ENCODE measurements at regions not wholly inside any gene's neighbourhood (a gene's known extent, or its start where the extent isn't known, plus 50 kb on each side); places are given as distances from the start of the nearest gene placed in this dataset.
A peak's percentile ranks its signal among the peaks of the same experiment; 100 is the strongest.
"Not testable (repeated sequence)": the region's sequence is repeated elsewhere in the genome, so short reads cannot be mapped to it uniquely, and the experiment has no call there.

DNA sequence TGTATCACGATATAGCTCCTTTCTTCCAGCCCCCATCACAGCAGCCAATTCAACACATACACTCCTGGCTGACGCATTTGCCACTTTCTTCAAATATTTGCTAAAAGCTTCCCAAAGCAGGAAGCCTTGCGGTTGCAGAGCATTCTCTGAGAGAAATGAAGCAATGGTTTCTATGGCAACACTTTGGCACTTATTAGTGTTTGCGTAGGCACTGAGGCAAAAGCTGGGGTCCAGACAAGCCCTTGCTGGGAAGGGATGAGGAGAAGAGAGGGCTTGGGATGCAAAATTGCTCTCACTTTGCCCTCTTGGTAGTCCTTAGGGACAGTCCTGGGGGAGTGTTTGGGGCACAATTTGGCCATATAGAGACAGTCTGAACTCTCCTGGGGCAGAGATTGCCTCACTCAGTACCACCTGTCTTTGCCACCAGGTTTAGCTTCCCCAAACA is 55.0 kb upstream of the PAK3 start:
- DNase-seq: no peak

DNA sequence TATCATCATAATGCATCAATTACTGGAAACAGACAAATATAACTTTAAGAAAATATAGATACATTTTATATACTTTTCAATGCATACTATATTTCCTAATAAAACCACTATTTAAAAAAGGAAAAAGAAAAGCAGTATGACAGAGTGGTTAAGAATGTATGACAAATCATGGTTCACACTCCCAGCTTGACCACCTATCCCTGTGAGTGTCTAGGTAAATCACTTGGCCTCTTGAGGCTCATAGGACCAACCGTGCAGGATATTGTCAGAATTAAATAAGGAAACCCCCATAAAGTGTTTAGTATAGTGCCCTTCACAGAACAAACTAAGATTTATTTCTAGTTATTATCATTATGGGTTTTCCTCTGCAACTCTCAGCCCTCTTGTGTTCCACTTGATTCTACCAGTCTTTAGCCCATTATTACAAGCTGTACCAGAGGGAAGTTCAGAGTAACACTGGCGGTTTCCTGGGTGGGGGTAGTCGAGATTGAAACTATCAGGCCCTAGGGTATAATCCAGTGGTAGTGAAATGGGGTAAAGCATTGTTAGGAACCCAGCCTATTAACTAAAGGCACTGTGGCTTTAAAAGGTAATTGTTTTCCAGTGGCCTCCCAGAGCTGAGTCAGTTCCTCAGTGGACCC is 55.5 kb upstream of the PAK3 start:
- no peak for DNase-seq

DNA sequence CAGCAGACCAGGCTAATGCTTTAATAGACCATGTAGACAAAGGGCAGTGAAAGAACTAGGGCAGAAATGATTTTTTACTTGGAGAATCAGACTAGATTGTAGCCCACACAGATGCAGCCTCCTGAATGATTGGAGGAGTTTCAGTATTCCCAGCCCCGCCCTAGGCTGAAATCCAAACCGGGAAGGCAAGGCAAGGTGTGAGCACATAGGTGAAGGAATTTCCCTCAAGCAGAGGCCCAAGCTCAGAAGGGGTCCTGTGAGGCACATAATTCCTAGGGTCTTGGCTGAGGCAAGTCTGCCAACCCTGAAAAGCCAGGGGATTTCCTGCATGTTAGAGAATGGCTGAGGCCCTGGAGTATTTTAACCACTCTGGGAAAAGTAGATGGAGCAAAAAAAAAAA is 56.4 kb upstream of the PAK3 start:
- DNase-seq: no peak

DNA sequence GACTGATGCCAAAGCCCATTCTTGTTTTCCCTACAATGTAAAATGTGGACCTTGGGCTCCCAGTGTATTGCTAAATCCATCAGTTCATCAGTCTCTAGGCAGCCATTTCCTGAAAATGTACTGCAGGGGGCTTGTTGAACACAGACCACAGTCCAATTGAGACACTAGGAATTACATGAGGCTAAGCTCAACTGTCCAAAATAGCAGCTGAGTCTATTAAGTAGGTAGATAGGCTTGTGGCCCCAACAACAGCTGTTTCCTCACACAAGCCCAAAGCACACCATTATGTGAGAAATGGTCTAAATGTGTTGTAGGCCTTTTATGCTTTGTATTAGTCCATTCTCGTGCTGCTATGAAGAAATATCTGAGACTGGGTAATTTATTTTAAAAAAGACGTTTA is 60.0 kb upstream of the PAK3 start:
- DNase-seq: no peak

DNA sequence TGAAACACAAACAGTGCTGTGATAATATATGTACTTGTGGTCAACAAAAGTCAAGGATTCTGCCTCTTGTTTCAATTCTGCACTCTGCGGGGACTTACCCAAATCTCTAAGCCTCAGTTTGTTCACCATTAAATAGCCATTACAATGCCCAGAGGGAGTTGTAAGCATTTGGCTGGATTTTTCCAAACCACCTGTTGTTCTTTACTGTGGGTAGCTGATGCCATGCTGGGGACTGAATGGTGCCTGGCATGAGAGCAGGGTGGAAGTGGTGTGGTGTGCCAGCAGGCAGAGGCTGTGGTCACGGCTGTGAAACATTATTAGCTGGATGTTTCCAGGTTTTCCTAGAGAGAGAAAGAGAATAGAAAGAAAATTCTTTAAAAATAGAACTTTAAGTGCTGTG is 60.7 kb upstream of the PAK3 start:
- DNase-seq: no peak

DNA sequence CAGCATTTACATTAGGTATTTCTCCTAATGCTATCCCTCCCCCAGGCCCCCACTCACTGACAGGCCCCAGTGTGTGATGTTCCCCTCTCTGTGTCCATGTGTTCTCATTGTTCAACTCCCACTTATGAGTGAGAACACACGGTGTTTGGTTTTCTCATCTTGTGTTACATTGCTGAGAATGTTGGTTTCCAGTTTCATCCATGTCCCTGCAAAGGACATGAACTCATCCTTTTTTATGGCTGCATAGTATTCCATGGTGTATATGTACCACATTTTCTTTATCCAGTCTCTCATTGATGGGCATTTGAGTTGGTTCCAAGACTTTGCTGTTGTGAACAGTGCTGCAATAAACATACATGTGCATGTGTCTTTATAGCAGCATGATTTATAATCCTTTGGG is 73.0 kb upstream of the PAK3 start:
- DNase-seq: not testable (repeated sequence)

DNA sequence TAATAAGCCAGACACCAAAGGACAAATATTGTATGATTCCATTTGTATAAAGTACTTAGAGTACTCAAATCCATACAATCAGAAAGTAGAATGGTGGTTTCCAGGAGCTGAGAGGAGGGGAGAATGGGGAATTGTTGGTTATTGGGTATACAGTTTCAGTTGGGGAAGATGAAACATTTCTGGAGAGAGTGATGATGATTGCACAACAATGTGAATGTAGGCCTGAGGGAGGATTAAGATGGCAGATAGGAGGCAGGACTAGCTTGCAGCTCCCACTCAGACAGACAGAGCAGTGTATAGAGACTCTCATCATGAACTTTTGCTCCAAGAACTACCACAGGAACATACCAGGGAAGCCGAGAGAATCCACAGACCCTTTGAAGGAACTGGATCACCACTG is 75.7 kb upstream of the PAK3 start:
- DNase-seq: no peak

DNA sequence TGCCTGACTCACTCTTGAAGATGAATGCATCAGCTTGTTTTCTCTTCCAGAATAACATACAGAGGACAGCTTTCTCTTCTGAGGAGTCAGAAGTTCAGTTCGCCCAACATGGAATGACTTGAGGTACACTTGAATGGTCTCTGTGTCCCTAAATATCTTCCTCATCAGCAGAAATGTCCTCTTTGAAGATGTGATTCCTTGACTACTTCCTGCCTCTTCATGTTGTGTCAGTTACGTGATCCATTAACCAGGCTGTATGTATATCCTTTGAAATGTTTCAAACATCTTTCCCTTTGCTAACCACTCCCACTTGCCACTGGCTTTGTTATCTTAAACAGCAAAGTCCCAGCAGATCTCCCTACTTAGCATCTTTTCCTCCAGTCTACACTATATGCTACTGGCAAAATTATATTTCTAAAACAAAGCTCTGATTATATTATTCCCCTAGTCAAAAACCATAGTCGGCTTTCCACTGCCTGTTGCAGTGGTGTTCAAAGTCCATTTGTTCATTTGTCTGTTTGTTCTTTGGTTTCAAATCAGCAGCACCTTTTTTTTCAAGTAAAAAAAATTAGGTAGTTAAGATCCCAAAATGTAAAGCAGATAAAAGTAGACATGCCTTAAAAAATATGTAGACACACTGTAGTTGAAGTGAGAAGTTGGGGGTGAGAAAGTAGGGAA is 82.1 kb upstream of the PAK3 start:
- no peak for DNase-seq

DNA sequence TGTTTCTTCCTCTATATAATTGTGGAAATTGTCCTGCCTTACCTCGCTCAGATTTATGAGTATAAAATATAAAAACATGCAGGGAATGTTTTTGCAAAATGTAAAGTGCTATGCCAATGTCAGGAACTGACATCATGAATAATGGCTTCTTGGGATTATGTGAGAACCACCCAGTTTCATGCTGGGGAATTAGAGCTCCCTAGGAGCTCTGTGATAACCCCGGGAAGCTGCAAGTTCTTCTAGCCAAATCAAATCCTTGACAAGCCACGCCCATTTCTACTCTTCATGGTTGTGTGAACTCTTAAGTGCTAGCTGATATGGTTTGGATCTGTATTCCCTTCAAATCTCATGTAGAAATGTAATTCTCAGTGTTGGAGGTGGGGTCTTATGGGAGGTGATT is 85.9 kb upstream of the PAK3 start:
- DNase-seq: no peak

DNA sequence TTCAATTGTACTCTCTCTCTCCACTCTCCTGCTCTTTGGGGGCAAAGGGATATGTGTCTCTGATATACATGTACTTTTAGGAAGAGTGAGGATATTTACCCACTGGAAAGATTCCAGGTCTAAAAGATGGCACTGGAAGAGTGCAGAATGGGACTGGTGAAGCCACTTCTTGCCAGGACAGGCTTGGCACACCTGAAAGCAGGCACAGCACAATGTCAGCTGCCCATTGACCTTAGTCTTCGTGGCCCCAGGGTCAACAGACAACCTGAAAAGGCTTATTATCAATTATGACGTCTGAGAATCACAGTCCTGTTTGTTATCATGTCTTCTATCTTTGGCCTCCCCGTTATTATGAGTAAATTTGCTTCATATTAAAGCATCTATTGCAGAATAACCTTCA is 86.7 kb upstream of the PAK3 start:
- DNase-seq: no peak

DNA sequence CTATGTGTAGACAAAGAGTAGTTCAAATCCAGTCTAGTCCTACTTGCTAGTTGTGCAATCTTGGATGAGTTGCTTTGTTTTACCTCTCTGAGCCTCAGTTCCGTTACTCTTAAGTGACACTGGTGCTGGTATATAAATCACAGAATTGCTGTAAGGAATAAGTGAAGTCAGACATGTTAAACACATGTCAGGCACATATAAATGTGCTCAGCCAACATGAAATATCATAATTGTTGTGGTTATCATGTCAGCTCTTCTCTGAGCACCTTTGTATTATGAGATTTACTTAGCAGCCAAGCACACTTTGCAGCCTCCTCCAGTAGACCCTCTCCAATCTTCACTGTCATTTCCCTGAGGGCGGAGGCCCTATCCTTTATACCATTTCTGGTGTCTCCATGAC is 87.9 kb upstream of the PAK3 start:
- DNase-seq: no peak

DNA sequence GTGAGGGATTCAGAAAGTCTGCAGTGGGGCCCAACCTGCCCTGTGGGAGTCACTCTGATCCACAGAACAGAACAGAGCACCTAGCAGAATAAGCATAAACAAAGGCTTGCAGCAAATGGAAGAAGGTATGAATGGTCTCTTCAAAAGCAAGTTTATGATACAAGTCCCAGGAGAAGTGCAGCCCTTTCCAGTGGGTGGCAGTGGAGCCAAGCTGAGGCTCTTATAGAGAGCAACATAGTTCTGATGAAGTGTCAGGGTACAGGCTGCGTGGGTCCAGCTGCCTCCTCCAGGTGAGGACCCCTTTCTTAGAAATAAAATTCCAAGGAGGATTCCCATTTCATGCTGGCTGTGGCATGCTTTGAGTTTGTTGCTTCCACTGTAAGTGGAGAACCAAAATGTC is 88.8 kb upstream of the PAK3 start:
- DNase-seq: no peak

DNA sequence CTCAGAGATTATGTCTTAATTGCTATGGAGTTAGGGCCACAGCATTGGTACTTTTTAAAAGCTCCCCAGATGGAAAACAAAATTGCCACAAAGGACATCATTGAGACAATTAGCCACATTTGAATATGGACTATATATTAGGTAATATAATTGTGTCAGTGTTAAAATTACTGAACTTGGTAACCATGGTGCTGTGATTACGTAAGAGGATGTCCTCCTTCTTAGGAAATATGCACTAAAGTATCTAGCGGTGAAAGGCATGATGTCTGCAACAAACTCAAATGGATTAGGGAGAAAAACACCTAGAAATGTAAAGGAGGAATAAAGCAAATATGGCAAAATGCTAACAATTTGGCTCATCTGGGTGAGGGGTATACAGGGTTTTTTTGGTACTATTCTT is 89.9 kb upstream of the PAK3 start:
- DNase-seq: no peak

DNA sequence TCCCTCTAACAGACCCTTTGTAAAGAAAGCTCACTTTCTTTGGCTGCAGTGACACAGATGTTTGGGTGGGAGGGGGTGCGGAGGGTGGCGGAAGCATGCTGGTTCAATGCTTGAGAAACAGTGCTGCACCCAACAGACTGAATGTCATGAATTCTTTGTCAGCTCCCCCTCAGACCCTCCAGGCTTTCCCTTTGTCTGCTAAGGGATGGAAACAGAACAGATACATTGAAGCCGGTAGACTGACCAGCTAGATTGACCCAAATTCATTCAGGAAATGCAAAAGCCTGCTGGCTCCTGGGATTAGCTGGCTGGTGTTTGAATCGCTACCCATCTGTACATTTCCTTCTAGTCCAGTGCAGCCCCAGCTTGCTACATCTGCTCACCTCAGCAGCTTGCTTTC is 90.8 kb upstream of the PAK3 start:
- DNase-seq: no peak

DNA sequence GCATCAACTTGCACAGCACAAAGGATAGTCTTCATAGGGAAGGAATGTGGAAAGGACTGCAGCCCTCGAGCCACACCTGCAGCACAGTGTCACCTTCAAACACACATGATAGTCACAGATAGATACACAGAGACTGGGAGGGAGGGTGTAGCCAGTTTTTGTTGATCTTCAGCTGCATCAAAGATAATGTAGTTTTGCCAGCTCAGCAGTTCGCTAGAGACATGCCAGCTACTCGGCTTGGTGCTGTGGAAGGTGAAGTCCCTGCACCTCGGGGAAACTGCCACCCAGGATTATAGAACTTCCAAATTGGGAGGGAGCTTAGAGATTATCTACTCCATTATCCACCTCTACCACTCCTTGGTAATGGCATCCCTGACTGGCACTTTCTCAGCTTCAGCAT is 92.9 kb upstream of the PAK3 start:
- DNase-seq: no peak

DNA sequence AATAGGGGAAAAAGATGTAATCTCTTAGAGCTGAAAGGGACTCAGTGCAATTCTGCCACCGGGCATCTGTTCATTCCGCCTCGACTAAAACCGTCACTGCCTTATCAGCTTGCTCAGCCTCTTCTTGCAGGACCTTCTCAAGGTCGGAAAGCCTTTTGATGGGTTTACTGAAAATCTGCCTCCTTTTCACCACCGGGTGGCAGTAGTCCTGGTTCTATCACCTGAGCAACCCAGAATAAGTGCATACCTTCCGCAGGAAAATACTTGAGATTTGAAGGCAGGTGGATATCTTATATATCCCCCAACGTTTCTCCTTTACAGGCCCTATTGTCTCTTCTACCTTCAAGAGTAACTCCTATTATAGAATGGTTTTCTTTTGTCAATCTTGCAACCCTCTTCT is 103.4 kb upstream of the PAK3 start:
- DNase-seq: peak; percentile 28

DNA sequence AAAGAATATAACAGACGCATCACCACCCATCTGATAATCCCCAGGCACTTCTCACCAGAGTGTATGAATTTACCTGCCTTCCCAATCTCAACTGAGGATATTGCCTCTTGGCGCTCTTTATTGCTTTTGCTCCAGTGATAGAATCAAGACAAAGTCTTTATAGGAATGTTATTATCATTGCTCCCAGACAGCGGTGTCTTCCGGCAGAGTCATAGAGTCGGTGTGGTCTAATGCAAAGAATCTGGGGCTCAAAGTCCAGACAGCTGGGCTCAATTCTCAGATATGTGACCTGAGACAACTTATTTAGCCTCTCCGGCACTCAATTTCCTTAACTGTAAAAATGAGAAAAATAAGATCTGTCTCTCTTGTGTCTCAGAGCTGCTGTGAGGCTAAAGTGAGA is 106.1 kb upstream of the PAK3 start:
- DNase-seq: no peak

DNA sequence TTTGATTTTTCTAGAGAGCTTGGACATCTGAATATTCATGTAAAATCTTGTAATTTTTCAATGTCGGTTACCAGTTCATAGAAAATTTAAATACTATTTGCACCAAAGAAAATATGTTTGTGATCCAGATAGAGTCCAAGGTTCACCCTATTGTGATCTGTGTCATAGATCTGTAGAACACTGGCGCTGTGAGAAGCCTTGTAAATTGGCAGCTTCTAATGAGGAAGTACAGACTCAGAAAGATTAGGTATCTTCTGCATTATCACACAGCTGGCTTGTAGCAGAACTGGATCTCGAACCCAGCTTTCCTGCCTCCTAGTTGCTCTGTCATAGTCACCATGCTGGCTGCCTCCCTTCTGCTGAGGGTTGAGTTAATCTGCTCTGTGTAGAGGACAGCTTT is 106.5 kb upstream of the PAK3 start:
- no peak for DNase-seq

DNA sequence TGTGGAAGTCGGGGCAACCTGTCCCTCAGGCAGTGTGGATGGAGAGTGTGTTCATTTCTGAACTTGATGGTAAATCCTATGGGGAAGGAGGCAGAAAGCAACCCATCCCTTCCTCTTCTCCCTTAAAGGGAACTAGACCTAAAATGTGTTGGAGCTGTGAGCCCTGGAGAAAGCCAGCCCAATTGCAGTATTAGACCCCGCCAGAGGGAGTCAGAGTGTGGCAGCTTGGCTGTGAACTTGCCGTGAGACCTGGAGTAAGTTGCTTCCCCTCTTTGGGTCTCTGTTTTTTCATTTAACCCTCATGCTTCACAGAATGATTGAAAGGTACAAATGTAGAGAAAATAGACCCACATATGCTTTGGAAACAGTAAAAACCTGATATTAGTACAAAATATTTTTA is 108.7 kb upstream of the PAK3 start:
- no peak for DNase-seq

DNA sequence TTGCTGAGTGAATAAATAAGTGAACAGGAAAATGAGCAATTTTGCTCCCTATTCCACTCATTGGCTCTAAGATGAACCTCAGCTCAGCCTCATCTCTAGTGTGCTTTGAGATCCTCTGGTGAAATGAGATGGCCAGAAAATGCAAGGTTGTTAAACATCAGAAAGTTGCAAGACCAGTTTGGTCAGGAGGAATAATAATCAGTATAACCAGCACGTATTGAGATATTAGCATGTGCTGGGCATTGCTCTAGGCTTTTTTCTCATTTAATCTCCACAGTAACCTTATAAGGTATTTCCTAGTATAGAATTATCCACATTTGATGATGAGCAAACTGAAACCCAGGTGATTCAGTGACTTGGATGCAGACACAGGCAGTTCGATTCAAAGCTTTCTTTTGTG is 110.5 kb upstream of the PAK3 start:
- peak; percentile 70 for DNase-seq

DNA sequence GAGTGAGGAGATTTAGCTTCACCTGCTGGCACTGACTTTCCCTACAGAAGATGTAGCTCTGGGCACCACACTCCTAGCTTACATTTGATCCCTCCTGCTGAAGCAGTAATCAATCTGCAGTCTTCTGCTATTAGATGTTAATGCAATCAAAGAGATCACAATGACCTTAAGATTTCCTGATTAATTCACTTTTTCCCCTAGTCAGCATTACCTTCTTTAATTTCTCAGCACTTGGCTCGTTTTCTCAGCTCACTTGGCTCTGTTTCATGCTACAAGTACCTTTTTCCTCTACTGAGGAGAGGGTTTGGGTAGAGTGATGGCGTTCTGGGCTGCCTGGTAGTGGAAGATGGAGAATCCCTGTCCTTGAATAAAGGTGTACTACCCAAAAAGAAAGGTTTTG is 113.0 kb upstream of the PAK3 start:
- DNase-seq: no peak

DNA sequence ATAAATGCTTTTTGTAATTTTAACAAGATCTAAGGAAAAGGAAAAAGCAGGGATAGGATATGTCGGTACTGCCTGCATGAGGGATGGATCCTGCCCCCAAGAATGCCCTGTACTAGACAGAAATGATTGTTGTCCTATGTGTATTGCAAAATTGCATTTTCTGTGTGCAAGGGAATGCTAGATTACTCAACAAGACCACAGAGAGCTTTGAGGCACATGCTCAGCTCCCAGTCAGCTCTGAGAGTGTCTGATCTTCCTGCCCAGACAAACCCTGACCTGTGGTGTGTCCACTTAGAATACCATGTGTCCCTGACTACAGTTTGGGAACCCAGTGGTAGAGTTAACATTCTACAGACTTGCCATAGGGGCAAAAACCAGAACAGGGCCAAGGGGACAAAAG is 129.2 kb upstream of the PAK3 start:
- DNase-seq: no peak

DNA sequence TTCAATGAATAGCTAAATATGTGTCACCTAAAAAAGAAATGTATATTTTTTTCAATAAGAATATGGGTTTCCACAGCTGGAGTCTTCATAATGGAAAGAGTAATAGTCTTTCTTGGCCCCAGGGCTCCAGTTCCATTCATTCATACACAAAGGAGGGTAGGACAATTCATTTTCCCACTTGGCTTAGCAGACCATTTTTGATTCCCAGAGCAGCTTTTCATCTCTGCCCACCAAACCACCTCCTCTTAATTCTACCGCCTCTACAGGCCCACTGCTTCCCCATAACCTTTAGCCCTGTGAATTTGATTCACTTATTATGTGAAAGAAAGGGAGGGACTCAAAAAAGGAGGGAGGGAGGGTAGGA is 129.9 kb upstream of the PAK3 start:
- no peak for DNase-seq

DNA sequence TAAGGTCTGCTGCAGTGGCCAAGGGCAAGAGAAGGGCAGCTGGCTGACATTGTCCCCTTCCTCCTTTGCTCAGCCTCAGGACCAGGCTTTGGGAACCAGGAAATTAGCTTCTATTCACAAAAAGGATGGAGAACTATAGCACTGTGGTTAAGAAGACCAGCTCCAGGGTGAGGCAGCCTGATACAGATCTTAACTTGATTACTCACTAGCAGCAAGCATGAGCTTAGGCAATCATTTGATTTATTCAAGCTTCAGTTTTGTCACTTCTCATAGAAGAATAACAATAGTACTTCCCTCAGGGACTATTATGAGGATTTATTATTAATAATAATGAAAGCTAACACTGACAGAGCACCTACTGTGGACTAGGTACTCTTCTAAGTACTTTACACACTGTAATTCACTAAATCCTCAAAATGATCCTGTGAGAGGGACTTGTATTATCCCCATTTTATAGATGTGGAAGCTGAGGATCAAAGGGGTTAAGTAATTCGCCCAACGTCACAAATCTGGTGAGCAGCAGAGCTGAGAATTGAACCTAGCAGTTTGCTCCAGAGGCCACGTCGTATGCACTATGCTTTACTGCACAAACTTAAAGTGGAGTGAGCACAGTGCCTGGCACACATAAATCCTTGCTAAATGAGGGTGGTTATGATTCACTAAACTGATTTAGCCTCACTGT is 130.4 kb upstream of the PAK3 start:
- DNase-seq: no peak

DNA sequence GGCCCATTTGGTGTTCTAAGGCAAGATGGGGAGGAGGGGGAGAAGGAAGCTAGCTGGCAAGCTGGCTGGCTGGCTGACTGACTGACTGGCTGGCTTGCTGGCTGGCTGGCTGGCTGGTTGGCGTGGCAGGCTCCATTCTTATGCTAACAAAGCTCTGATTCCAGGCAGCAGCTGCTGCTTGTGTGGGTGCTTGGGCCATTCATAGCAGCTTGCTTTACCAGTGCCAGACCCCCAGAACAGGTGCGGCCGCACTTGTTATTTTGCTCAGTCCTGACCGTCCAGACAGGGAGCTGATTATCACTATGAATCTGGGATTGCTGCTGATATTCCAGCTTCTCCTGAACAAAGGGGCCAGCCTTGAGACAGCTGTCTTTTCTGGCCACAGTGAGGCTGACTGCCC is 131.2 kb upstream of the PAK3 start:
- DNase-seq: peak; percentile 13
